Esophagus squamous epithelium (tissue), 5 donors: ENCODE measurements at regions not wholly inside any gene's neighbourhood (a gene's known extent, or its start where the extent isn't known, plus 50 kb on each side); places are given as distances from the start of the nearest gene placed in this dataset.
A peak's percentile ranks its signal among the peaks of the same experiment; 100 is the strongest.

ENCODE experiments used
- DNase-seq: peaks from one replicate; lab custom pipeline; 2025; lab: John Stamatoyannopoulos, UW
- H3K27ac ChIP-seq, 4 donors: fragments of 200-600 bp; sonication (generic); one replicate each; pipeline ENCODE4 v1.5.1; 2016 to 2019; ENCODE audit warnings: mild to moderate bottlenecking in 1 of 4
- H3K27me3 ChIP-seq, 4 donors: fragments of 200-600 bp; sonication (generic); 1 replicate in 3 of 4; 2 replicates in 1 of 4; pipeline versions ENCODE4 v1.5.1 to v1.6.0; 2017 to 2021; ENCODE audit warnings: antibody characterized with exemption in 1 of 4
- H3K36me3 ChIP-seq, 3 donors: fragments of 200-600 bp; sonication (generic); one replicate each; pipeline ENCODE4 v1.5.1; 2016 to 2019
- H3K4me1 ChIP-seq, 3 donors: fragments of 200-600 bp; sonication (generic); one replicate each; pipeline ENCODE4 v1.5.1; 2017 to 2019
- H3K4me3 ChIP-seq, 4 donors: fragments of 200-600 bp; sonication (generic); 1 replicate in 3 of 4; 2 replicates in 1 of 4; pipeline ENCODE4 v1.5.1; 2016 to 2019; ENCODE audit warnings: mild to moderate bottlenecking in 2 of 4, moderate library complexity in 1 of 4
- H3K9me3 ChIP-seq, 3 donors: fragments of 200-600 bp; sonication (generic); one replicate each; pipeline ENCODE4 v1.5.1; 2016 to 2019
- POLR2A ChIP-seq, 4 donors: fragments of 450-650 bp; IDR thresholded peaks; one replicate each; pipeline ENCODE4 v1.6.1; 2017; ENCODE audit warnings: antibody characterized with exemption in 4 of 4, mild to moderate bottlenecking in 4 of 4, moderate library complexity in 3 of 4
- WGBS, 2 donors: methylation state at CpG; one replicate each; pipeline ENCODE4 v1.1.5; 2018; 5-methylcytosine and 5-hydroxymethylcytosine counted together
- intact Hi-C: fragments of 100-400 bp; cut with DNase I; formaldehyde crosslinking; loops from one replicate; pipeline ENCODE4 v1.15.0; 2022
- TF ChIP-seq, protein P1 (sequence below), 6 experiments: fragments of 450-650 bp in 4 of 6; fragments of 200-600 bp in 2 of 6; sonication (generic) in 2 of 6; IDR thresholded peaks; one replicate each; pipeline ENCODE4 v1.5.1; 2016 to 2019; ENCODE audit warnings: antibody characterized with exemption in 6 of 6, mild to moderate bottlenecking in 4 of 6, moderate library complexity in 4 of 6
- donor health status: DM: yes; HTN: yes; CAD: no.

DNA sequence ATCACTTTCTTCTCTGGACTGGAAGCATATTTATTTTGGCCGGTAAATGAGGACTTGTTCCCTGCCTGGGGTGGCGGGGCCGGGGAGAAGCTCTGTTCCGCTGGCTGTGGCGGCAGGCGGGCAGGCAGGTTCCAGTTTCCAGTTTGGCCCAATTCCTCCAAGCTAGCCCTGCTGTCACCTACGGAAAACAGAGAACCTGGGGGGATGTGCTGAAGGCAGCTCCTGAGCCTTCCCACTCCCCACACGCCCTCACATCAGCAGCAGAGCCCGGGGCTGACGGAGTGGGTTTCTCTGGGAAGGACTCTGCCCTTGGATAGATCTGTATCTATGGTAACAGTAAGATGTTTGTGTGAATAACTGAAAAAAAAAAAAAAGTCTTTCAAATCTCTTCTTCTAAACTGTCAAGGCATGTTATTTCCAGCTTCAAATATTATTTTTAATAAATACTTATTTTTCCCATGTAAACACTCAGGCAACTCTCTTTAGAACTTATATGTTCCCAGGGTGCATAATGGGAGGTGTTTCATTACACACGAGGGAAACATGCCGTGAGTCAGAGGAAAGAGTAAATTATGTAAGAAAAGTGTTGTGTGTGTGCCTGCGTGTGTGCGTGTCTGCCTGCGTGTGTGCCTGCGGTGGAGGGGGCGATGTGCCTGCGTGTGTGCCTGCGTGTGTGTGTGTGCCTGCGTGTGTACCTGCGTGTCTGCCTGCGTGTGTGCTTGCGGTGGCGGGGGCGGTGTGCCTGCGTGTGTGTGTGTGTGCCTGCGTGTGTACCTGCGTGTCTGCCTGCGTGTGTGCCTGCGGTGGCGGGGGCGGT lies 116.1 kb upstream of the ZNF516 start:
- intact Hi-C loops, result no loop called here
- TF ChIP-seq, protein P1, sequence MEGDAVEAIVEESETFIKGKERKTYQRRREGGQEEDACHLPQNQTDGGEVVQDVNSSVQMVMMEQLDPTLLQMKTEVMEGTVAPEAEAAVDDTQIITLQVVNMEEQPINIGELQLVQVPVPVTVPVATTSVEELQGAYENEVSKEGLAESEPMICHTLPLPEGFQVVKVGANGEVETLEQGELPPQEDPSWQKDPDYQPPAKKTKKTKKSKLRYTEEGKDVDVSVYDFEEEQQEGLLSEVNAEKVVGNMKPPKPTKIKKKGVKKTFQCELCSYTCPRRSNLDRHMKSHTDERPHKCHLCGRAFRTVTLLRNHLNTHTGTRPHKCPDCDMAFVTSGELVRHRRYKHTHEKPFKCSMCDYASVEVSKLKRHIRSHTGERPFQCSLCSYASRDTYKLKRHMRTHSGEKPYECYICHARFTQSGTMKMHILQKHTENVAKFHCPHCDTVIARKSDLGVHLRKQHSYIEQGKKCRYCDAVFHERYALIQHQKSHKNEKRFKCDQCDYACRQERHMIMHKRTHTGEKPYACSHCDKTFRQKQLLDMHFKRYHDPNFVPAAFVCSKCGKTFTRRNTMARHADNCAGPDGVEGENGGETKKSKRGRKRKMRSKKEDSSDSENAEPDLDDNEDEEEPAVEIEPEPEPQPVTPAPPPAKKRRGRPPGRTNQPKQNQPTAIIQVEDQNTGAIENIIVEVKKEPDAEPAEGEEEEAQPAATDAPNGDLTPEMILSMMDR (IDR thresholded peaks at IDR 0.05), result no peak
- Histone ChIP-seq H3K4me1 (peaks cover 0 to 11% (median 4%) of the 10 kb centered on the region in 3 donors), H3K4me3 (peak overlapping the region in 3 of 4 donors; percentile 19 to 52 (median 19)), H3K36me3 (no peaks in the 10 kb centered on the region), H3K27ac (no peak overlapping the region), H3K27me3 (no peaks in the 10 kb centered on the region), H3K9me3 (no peaks in the 10 kb centered on the region)
- WGBS, 2 donors, result 29 to 47% methylated on average over 13 to 30 of the region's 32 CpGs
- no peak for DNase-seq

DNA sequence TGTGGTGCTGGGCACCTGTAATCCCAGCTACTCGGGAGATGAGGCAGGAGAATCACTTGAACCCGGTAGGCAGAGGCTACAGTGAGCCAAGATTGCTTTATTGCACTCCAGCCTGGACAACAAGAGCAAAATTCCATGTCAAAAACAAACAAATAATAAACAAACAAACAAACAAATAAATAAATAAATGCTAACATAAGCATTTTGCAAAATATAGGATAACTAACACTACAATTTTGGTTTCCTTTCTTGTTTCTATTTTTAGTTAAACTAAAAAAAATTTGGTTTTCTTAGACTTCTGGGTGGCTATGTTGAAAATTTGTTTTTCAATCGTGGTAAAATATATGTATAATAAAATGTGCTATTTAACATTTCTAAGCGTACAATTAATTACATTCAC lies 115.0 kb upstream of the ZNF516 start:
- WGBS, 2 donors, result 87 to 89% methylated on average over 4 of the region's 4 CpGs
- TF ChIP-seq, protein P1 (IDR thresholded peaks at IDR 0.05), result no peak
- H3K4me3 ChIP-seq, result no peak overlapping the region
- no peaks in the 10 kb centered on the region for H3K27me3 ChIP-seq
- intact Hi-C loops, result no loop called here
- no peak overlapping the region for H3K27ac ChIP-seq
- H3K36me3 ChIP-seq, result no peaks in the 10 kb centered on the region
- peaks cover 0 to 11% (median 4%) of the 10 kb centered on the region in 3 donors for H3K4me1 ChIP-seq
- no peak for DNase-seq
- no peaks in the 10 kb centered on the region for H3K9me3 ChIP-seq

DNA sequence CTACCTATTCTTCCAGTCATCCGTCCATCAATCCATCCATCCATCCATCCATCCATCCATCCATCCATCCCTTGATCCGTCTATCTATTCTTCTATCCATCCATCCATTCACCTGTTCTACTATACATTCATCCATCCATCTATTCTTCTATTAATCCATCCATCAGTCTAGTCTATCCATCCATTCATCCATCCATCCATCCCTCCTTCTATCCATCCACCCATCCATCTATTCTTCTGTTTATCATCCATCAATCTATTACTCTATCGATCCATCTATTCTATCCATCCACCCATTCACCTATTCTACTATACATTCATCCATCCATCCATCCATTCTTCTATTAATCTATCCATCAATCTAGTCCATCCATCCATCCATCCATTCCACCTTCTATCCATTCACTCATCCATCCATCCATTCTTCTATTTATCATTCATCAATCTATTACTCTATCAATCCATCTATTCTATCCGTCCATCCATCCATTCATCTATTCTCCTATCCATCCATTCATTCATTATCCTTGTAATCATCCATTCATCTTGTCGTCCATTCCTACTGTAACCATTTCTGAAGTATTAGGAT lies 110.4 kb upstream of the ZNF516 start:
- intact Hi-C loops, result no loop called here
- H3K27me3 ChIP-seq, result no peaks in the 10 kb centered on the region
- no peaks in the 10 kb centered on the region for H3K36me3 ChIP-seq
- DNase-seq, result no peak
- H3K27ac ChIP-seq, result no peak overlapping the region
- H3K4me3 ChIP-seq, result no peak overlapping the region
- WGBS, 2 donors, result 86 to 91% methylated on average over 5 of the region's 5 CpGs
- H3K4me1 ChIP-seq, result peaks cover 0 to 2% (median 0%) of the 10 kb centered on the region in 3 donors
- TF ChIP-seq POLR2A (IDR thresholded peaks at IDR 0.05), result no peak
- TF ChIP-seq, protein P1 (IDR thresholded peaks at IDR 0.05), result no peak
- H3K9me3 ChIP-seq, result no peaks in the 10 kb centered on the region

DNA sequence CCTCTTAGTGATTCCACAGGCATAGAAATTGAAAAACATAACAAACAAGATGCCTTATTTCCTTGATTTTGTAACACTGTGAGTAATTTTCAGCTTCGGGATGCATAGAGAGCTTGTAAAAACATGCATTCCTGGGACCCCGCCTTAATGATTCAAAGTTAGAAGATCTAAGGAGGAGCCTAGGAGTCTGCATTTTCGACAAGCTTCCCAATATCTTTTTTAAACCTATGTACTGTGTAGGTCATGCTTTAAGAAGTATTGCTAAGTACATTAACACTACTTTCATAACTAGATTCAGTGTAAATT lies 109.8 kb upstream of the ZNF516 start:
- no peak overlapping the region for H3K27ac ChIP-seq
- TF ChIP-seq POLR2A (IDR thresholded peaks at IDR 0.05), result no peak
- TF ChIP-seq, protein P1 (IDR thresholded peaks at IDR 0.05), result no peak
- no peaks in the 10 kb centered on the region for H3K27me3 ChIP-seq
- no peaks in the 10 kb centered on the region for H3K9me3 ChIP-seq
- H3K36me3 ChIP-seq, result no peaks in the 10 kb centered on the region
- H3K4me1 ChIP-seq, result no peaks in the 10 kb centered on the region
- intact Hi-C loops, result no loop called here
- no peak for DNase-seq
- H3K4me3 ChIP-seq, result no peak overlapping the region
- WGBS, 2 donors, result 41 to 44% methylated on average over 3 of the region's 3 CpGs

DNA sequence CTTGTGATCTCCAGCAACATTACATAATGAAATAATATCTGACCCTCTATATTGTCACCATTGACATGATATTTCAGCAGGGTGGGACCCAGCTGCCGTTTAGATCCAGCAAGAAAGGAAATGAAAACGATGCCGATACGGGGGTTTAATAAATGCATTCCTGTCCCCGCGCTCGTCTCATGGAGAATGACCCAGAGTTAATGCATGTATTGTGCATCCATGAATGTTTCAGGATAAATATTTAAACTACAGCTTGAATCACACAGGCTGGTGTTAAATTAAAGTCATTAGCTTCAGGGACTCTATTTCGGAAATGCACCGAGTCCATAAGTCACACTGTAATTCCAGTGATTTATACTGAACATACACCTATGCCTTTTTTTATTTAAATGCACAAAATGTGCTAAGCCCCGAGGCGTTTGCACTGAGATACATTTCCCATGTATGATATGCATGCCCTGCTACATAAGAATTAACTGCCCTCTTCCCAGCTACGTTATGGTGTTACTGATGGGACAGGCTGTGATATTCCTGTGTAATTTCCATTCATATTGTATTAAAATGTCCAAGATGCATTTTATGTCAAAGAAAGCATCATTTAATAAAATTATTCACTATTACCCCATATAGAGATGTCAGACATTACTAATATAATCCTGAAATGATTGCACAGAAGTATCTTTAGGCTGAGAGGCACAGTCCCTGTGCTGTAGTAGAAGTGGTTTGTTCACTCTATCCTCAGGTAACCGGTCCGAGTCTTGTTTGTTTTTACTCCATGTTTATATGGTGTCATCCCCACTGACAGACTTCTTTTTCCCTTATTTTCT lies 109.3 kb upstream of the ZNF516 start:
- Histone ChIP-seq H3K27ac (no peak overlapping the region), H3K36me3 (no peaks in the 10 kb centered on the region), H3K27me3 (no peaks in the 10 kb centered on the region), H3K4me1 (no peaks in the 10 kb centered on the region), H3K9me3 (no peaks in the 10 kb centered on the region), H3K4me3 (no peak overlapping the region)
- intact Hi-C loops, result no loop called here
- no peak for DNase-seq
- WGBS, 2 donors, result 60 to 64% methylated on average over 14 of the region's 14 CpGs
- TF ChIP-seq POLR2A (IDR thresholded peaks at IDR 0.05), result no peak
- TF ChIP-seq, protein P1 (IDR thresholded peaks at IDR 0.05), result no peak
